ENCODE measurements at regions not wholly inside any gene's neighbourhood (a gene's known extent, or its start where the extent isn't known, plus 50 kb on each side); places are given as distances from the start of the nearest gene placed in this dataset.

DNA sequence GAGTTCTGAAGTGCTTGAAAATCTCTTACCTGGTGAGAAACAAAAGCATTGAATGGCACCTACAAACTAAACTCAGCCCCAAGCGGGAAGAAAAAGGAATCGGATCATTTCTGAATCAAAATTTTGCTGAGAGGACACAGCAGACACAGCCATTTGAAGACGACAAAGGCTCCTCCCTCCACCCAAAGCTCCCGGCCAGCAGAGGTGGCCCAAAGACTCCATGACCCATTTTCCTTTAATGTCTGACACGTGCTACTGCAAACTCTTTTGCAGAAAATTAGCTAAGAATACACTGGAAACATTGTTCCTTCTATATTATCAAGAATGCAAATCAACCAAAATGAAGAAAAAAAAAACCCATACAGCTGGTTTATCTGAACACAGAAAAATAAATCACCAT is 85.9 kb upstream of the FOXN3 start:
- ChIA-PET POLR2A (interaction anchor here (1.6 kb wide), 1 partner anchor 9 kb away, joined by 5 read pairs; no protein-coding TSS in a partner anchor), CTCF (interaction anchor here (1.1 to 2.2 kb wide), 3 partner anchors 10 to 68 kb away, joined by 3 to 8 read pairs (median 3); no protein-coding TSS in a partner anchor)
- intact Hi-C loops (cut with micrococcal nuclease): no loop called here
- Mint-ChIP-seq H3K36me3 (ENCODE audit: low read depth) (peaks cover 7% of the 10 kb centered on the region), H3K4me3 (no peak overlapping the region), H3K4me1 (ENCODE audit: low read depth) (peaks cover 39% of the 10 kb centered on the region), H3K27me3 (no peaks in the 10 kb centered on the region), H3K9me3 (no peaks in the 10 kb centered on the region), H3K27ac (no peak overlapping the region)
- ATAC-seq (no peak), DNase-seq (no peak)
- no peak for TF ChIP-seq CTCF (IDR thresholded peaks at IDR 0.05)

DNA sequence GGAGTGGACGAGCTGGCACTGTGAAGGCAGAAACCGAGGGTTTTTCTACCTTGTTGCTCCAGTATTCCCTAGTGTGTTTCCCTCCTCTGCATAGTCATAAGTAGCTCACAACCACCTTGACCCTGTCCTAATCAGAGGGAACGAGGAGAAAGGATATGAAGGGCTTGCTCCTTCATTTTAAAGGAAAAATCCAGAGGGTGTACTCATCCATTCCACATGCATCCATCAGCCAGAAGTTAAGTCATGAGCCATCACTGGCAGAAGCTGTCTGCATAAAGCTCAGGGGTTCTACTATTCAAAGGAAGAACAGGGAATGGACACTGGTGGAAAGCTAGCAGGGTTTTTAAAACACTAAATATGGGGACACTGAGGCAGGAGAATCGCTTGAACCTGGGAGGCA is 84.3 kb upstream of the FOXN3 start:
- ChIA-PET POLR2A (no interaction called here), CTCF (no interaction called here)
- Mint-ChIP-seq H3K4me1 (ENCODE audit: low read depth) (peaks cover 27% of the 10 kb centered on the region), H3K4me3 (no peak overlapping the region), H3K9me3 (no peaks in the 10 kb centered on the region), H3K36me3 (ENCODE audit: low read depth) (peaks cover 7% of the 10 kb centered on the region), H3K27me3 (no peaks in the 10 kb centered on the region), H3K27ac (no peak overlapping the region)
- no peak for TF ChIP-seq CTCF (IDR thresholded peaks at IDR 0.05)
- DNase-seq (no peak), ATAC-seq (no peak)
- intact Hi-C loops (cut with micrococcal nuclease): no loop called here

- Mint-ChIP-seq H3K4me1 (ENCODE audit: low read depth) (peaks cover 28% of the 10 kb centered on the region), H3K27me3 (no peaks in the 10 kb centered on the region), H3K4me3 (no peak overlapping the region), H3K27ac (no peak overlapping the region), H3K36me3 (ENCODE audit: low read depth) (peaks cover 7% of the 10 kb centered on the region), H3K9me3 (no peaks in the 10 kb centered on the region)
- no peak for DNase-seq
- POLR2A ChIA-PET: no interaction called here
- intact Hi-C loops (cut with micrococcal nuclease): no loop called here
- CTCF ChIA-PET: no interaction called here
- no peak for ATAC-seq
- no peak for TF ChIP-seq CTCF (IDR thresholded peaks at IDR 0.05)
These were observed 83.3 kb upstream of the FOXN3 start for GRCh38 chr14:89500303-89500702.

DNA sequence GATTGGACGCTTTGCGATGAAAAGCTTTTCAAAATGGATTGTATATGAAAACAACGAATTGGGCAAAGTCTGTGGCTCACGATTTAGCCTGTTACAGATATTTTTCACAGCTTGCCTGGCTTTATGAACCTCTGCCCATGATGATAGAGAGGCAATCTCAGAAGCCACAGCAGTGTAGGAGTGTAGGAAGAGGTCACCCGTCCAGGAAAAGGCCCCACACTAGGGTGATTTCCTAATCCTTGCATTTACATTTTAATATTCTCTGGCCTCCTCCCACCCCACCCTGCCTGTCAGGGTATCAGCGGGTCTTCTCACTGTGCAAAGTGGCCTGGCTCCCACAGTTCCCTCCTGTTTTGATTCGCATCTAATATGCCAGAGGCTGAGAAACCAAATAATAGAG is 81.8 kb upstream of the FOXN3 start:
- Mint-ChIP-seq H3K27ac (no peak overlapping the region), H3K4me1 (ENCODE audit: low read depth) (peaks cover 22% of the 10 kb centered on the region), H3K36me3 (ENCODE audit: low read depth) (peaks cover 7% of the 10 kb centered on the region), H3K27me3 (no peaks in the 10 kb centered on the region), H3K4me3 (no peak overlapping the region), H3K9me3 (no peaks in the 10 kb centered on the region)
- ATAC-seq: no peak
- ChIA-PET CTCF (no interaction called here), POLR2A (interaction anchor here (1.8 kb wide), 1 partner anchor 60 kb away, joined by 4 read pairs; no protein-coding TSS in a partner anchor)
- DNase-seq: no peak
- intact Hi-C loops (cut with micrococcal nuclease): no loop called here
- TF ChIP-seq CTCF (IDR thresholded peaks at IDR 0.05): no peak

GRCh38 chr14:89495718-89496117 is 78.7 kb upstream of the FOXN3 start:
- intact Hi-C loops (cut with micrococcal nuclease): no loop called here
- ChIA-PET CTCF (no interaction called here), POLR2A (interaction anchor here (0.6 kb wide), 1 partner anchor 83 kb away, joined by 3 read pairs; no protein-coding TSS in a partner anchor)
- Mint-ChIP-seq H3K27me3 (no peaks in the 10 kb centered on the region), H3K4me1 (ENCODE audit: low read depth) (peaks cover 19% of the 10 kb centered on the region), H3K9me3 (no peaks in the 10 kb centered on the region), H3K36me3 (ENCODE audit: low read depth) (peaks cover 5% of the 10 kb centered on the region), H3K4me3 (no peak overlapping the region), H3K27ac (no peak overlapping the region)
- TF ChIP-seq CTCF (IDR thresholded peaks at IDR 0.05): no peak
- DNase-seq: no peak
- ATAC-seq: no peak

All from activated CD8-positive, alpha-beta T cell treated with anti-CD3 and anti-CD28 coated beads for 36 hours (primary cell).